GM13977 (cell line): ENCODE measurements at regions not wholly inside any gene's neighbourhood (a gene's known extent, or its start where the extent isn't known, plus 50 kb on each side); places are given as distances from the start of the nearest gene placed in this dataset.

ENCODE experiments used
- DNase-seq: peaks from one replicate; pipeline ENCODE4 v3.0.0; 2012; ENCODE audit warnings: low spot score
- CTCF ChIP-seq: IDR thresholded peaks from 2 replicates; pipeline ENCODE4 v1.5.1; 2012; ENCODE audit warnings: mild to moderate bottlenecking, control low read depth; ENCODE audit not compliant: insufficient read depth; ENCODE audit errors: extremely low read depth, missing control alignments
- in situ Hi-C: fragments of 300-500 bp; cut with MboI; formaldehyde crosslinking; loops from one replicate; pipeline ENCODE4 v1.12.0; 2022; ENCODE audit warnings: low sequenced_read_pairs, low pct_unique_long_range_greater_than_20kb, mixed read lengths, inconsistent platforms; ENCODE audit not compliant: unreplicated experiment

DNA sequence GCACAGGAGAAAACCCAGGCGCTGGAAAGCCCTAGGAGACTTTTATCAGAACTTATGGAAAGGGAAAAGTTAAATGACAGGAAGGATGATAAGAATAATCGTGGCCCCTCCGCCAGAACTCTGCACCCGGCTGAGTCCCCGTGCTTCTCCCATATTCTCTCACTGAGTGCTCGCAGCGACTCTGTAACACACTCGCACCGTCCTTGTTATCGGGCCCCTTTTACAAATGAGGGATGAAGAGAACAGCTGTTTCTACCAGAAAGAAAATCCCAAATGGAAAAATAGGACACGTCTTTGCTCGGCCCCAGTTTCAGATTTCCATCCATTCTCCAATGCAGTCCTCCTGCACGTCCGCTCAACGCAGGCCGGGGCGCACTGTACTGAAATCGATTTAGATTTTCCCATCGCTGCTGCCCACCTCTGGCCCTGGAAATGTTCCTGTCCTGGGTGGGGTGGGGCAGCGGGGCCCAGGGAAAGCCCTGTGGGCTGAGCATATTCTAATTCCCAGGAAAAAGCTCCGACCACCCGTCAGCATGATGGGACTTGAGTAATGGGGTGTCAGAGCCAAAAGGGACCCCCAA, 66.4 kb downstream of the KCNF1 start:
- no peak for DNase-seq
- no peak for TF ChIP-seq CTCF
- in situ Hi-C loops = no loop called here

GRCh38 chr2:10980071-10980470, 68.3 kb downstream of the KCNF1 start:
- in situ Hi-C loops = no loop called here
- TF ChIP-seq CTCF = no peak
- no peak for DNase-seq

GRCh38 chr2:10980886-10981425, 69.2 kb downstream of the KCNF1 start:
- in situ Hi-C loops = no loop called here
- DNase-seq = no peak
- TF ChIP-seq CTCF = no peak

DNA sequence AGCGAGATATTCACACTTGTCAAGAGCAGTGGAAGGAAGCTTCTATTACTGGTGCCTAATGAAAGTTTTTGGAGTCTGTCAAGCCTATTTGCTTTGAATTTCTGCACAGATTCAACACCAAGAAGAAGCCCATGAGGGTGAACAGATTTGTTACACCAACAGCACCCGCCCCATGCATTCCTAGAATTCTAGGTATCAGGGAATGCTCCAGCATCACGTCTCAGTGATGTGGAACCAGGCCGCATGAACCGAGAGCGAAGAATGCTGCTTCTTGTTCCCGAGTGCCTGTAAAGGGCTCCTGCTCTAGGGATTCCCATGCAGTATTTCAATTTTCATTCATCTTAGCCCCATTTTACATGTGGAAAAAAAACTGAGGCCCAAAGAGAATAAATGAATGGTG, 69.7 kb downstream of the KCNF1 start:
- in situ Hi-C loops = no loop called here
- TF ChIP-seq CTCF = no peak

GRCh38 chr2:10981941-10982431, 70.3 kb downstream of the KCNF1 start:
- no peak for DNase-seq
- in situ Hi-C loops = no loop called here
- no peak for TF ChIP-seq CTCF

More for the DNA sequence above, 69.7 kb downstream of the KCNF1 start:
- no peak for DNase-seq

DNA sequence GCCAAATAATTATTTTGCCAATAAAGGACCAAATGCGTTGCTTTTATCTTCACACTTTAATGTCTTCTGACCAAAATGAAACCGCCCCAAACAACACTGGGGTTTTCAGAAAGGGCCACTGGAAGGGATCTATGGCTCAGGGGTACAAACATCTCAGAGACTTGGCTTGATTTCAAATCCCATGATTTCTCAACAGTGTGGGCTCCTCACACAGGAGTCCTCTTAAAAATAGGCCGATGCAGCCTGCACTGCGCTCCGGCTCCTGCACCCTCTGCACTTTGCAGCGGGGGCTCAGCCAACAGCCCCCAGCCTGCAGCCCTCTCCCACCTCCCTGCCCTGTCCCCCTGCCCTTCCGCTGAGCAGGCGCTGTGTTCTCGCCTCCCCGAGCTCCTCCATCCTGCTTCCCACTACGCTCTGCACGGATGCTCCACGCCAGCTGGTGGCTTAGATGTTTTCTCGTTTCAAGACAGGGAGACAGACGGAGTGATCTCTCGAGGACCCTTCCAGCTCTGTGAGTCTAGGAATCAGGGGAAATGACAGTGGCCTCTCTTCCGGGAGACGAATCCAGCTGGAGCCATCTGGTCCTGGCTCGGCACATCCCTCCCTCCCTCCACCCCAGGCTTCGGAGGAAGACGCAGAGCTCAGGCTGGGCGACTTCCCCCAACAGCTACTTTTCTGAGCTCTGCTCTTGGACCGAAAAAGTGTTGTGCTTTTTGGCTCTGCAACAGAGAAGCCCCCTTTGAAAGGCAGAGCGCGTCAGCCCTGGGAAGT, 71.4 kb downstream of the KCNF1 start:
- TF ChIP-seq CTCF = no peak

More for the DNA sequence above, 71.4 kb downstream of the KCNF1 start:
- DNase-seq = no peak
- in situ Hi-C loops = no loop called here
